ENCODE measurements at regions not wholly inside any gene's neighbourhood (a gene's known extent, or its start where the extent isn't known, plus 50 kb on each side); places are given as distances from the start of the nearest gene placed in this dataset.

DNA sequence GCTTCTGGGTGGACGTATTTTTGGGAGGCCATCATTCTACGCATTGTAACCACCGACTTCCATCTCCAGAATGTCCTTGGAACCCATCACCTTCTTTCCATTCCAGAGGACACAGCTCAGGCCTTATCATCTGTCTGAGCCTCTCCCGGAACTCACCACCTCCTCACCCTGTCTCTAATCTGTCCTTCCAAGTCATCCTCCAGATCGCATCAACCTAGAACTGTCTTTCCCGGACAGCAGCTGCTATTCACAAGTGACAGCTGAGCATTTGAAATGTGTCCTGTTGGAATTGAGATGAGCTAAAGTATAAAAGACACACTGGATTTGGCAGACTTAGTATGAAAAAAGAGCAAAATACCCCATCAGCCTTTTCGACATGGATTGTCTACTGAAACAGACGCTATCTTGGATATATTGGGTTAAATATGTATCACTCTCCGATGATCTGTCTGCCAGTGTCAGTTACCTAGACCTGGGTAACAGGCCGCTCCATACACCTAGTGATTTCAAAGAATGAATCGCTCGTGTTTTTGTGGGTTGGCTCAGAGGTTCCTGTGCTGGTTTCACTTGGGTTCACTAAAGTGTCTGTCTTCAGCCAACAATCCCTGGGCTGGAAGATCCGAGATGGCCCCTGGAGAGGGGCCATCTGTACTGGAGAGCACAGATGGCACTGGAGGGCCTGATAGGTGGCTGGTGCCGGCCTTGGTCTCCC is 104.4 kb upstream of the RFLNA start:
- DNase-seq (ENCODE audit: low read depth): no peak
- H3K4me3 ChIP-seq (ENCODE audit: low read depth, low read length): no peak overlapping the region
- TF ChIP-seq, protein P1, sequence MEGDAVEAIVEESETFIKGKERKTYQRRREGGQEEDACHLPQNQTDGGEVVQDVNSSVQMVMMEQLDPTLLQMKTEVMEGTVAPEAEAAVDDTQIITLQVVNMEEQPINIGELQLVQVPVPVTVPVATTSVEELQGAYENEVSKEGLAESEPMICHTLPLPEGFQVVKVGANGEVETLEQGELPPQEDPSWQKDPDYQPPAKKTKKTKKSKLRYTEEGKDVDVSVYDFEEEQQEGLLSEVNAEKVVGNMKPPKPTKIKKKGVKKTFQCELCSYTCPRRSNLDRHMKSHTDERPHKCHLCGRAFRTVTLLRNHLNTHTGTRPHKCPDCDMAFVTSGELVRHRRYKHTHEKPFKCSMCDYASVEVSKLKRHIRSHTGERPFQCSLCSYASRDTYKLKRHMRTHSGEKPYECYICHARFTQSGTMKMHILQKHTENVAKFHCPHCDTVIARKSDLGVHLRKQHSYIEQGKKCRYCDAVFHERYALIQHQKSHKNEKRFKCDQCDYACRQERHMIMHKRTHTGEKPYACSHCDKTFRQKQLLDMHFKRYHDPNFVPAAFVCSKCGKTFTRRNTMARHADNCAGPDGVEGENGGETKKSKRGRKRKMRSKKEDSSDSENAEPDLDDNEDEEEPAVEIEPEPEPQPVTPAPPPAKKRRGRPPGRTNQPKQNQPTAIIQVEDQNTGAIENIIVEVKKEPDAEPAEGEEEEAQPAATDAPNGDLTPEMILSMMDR (IDR thresholded peaks at IDR 0.05; ENCODE audit: low read depth, low read length): no peak
- TF ChIP-seq POLR2A (IDR thresholded peaks at IDR 0.05; ENCODE audit: extremely low read depth, insufficient read length) (no peak), MYC (IDR thresholded peaks at IDR 0.05; ENCODE audit: low read depth, low read length) (no peak)
- TF ChIP-seq, protein P2, sequence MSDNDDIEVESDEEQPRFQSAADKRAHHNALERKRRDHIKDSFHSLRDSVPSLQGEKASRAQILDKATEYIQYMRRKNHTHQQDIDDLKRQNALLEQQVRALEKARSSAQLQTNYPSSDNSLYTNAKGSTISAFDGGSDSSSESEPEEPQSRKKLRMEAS (IDR thresholded peaks at IDR 0.05; ENCODE audit: low read depth, low read length): no peak

DNA sequence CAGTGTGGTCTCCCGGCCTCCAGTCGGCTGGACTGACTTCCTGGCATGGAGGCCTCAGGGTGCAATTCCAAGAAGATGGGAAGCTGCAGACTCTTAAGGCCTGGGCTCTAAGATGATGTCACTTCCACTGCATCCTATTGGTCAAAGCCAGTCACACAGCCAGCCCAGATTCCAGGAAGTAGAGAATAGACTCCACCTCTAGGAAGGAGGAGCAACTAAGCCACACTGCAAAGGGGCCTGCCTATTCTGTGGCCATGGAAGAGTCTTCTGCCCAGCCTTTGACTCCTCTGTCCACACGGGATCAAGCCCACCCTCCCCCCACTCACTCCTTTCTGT is 103.9 kb upstream of the RFLNA start:
- H3K4me3 ChIP-seq (ENCODE audit: low read depth, low read length): no peak overlapping the region
- DNase-seq (ENCODE audit: low read depth): peak; percentile 57
- TF ChIP-seq MYC (IDR thresholded peaks at IDR 0.05; ENCODE audit: low read depth, low read length): no peak

DNA sequence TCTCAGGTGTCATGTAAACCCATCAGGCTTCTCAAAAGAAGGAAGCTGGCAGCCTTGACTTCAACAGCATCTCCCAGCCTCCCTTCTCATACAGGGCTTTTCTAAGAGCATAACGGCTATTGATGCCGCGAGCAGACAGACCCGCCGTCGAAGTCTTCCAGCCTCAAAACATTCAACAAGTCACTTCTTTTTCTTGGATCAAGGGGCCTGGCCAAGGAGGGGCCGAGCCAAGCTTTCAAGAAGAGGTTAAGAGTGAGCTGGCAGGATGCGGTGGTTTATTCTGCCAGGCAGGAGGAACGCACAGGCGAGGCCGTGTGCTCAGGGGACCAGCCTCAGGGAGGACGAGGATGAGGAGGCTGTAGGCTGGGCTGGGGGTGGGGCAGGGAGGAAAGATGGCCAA is 102.9 kb upstream of the RFLNA start:
- TF ChIP-seq, protein P2 (IDR thresholded peaks at IDR 0.05; ENCODE audit: low read depth, low read length): no peak
- TF ChIP-seq POLR2A (IDR thresholded peaks at IDR 0.05; ENCODE audit: extremely low read depth, insufficient read length) (no peak), MYC (IDR thresholded peaks at IDR 0.05; ENCODE audit: low read depth, low read length) (no peak)
- TF ChIP-seq, protein P1 (IDR thresholded peaks at IDR 0.05; ENCODE audit: low read depth, low read length): no peak
- DNase-seq (ENCODE audit: low read depth): no peak
- H3K4me3 ChIP-seq (ENCODE audit: low read depth, low read length): no peak overlapping the region

DNA sequence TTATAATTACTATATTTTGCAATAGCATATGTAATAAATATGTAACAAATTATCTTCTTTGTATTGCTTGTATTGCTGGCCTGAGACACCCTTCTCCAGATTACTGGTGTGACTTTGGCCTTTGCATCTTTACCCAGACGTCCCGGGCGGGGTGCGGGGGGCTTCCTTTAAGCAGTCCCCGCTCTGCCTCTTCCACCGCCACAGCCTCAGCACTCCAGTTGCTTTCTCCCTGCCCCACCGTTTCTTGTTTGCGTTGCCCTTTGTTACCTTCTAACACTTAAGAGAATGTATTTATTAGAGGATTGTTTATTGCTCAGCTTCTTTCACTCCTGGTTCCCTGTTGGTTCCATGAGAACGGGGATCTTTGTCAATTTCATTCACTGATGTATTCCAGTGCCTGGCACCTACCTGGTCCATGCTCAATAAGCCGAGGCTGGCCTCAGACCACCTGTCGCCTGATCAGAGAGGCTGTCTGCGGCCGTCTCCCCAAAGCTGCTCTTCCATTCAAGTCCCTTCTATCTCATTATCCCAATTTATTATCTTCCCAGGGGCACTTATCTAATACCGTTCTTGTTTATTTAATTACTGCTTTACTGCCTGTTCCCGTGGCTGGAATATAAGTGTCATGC is 100.5 kb upstream of the RFLNA start:
- no peak for DNase-seq (ENCODE audit: low read depth)
- H3K4me3 ChIP-seq (ENCODE audit: low read depth, low read length): no peak overlapping the region
- no peak for TF ChIP-seq POLR2A (IDR thresholded peaks at IDR 0.05; ENCODE audit: extremely low read depth, insufficient read length)
- TF ChIP-seq, protein P2 (IDR thresholded peaks at IDR 0.05; ENCODE audit: low read depth, low read length): no peak
- no peak for TF ChIP-seq MYC (IDR thresholded peaks at IDR 0.05; ENCODE audit: low read depth, low read length)
- TF ChIP-seq, protein P1 (IDR thresholded peaks at IDR 0.05; ENCODE audit: low read depth, low read length): no peak

DNA sequence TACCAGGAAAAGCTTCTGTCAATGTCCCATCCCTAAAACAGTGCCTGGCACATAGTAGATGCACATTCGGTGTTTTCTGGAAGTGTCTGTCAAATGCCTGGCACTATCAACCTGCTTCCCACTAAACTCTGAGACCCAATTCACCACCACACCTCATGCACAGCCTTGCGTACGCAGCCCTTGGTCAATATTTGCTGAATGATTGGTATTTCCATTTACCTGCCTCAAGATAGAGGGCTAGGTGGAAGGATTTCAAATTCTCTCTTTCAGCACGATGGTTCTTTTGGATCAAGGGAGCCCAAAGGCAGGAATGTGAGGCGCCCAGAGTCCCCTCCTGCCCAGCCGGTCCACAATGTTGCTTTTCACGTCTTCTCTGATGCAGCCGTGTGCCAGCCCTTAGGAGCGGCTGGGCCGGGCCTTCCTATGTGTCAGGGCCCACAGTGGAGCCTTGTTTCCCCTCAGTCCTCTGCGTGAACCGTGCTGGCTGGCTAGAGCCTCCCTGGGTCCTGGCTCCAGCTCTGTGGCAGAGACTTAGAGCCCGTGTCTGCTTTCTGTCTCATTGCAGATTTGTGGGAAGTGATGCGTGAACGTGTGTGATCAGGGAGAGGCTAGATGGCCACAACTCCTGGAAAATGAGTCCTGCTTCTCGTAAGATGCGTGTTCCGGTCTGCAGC is 99.9 kb upstream of the RFLNA start:
- DNase-seq (ENCODE audit: low read depth): no peak
- TF ChIP-seq, protein P2 (IDR thresholded peaks at IDR 0.05; ENCODE audit: low read depth, low read length): no peak
- TF ChIP-seq MYC (IDR thresholded peaks at IDR 0.05; ENCODE audit: low read depth, low read length) (no peak), POLR2A (IDR thresholded peaks at IDR 0.05; ENCODE audit: extremely low read depth, insufficient read length) (no peak)
- TF ChIP-seq, protein P1 (IDR thresholded peaks at IDR 0.05; ENCODE audit: low read depth, low read length): no peak
- H3K4me3 ChIP-seq (ENCODE audit: low read depth, low read length): no peak overlapping the region

DNA sequence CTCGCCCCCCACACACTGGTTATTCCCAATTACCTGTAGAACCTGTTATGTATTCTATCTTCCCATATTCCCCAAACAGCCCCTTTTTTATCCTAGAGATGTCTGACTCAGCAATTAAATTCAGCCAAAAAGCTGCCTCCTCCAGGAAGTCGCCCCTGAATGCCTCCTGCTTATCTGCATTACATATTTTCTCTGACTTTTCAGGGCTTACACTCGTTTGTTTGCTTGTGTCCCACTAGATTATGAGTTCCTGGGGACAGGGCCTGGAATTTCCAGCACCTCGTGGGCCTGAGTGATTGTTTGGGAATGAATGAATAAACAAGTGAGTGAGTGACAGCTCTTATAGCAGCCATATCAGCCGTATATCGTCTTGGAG is 99.3 kb upstream of the RFLNA start:
- DNase-seq (ENCODE audit: low read depth): no peak
- no peak overlapping the region for H3K4me3 ChIP-seq (ENCODE audit: low read depth, low read length)
- TF ChIP-seq POLR2A (IDR thresholded peaks at IDR 0.05; ENCODE audit: extremely low read depth, insufficient read length) (no peak), MYC (IDR thresholded peaks at IDR 0.05; ENCODE audit: low read depth, low read length) (no peak)
- TF ChIP-seq, protein P2 (IDR thresholded peaks at IDR 0.05; ENCODE audit: low read depth, low read length): no peak
- TF ChIP-seq, protein P1 (IDR thresholded peaks at IDR 0.05; ENCODE audit: low read depth, low read length): no peak
